GM12872 (cell line): ENCODE measurements at regions not wholly inside any gene's neighbourhood (a gene's known extent, or its start where the extent isn't known, plus 50 kb on each side); places are given as distances from the start of the nearest gene placed in this dataset.

ENCODE experiments used
- CTCF ChIP-seq: IDR thresholded peaks from 3 replicates; pipeline ENCODE4 v1.5.1; 2011; ENCODE audit warnings: low read depth, mild to moderate bottlenecking, low read length, moderate library complexity; ENCODE audit not compliant: insufficient read depth

- TF ChIP-seq CTCF, result no peak
Measured at GRCh38 chr11:11029027-11029426, 171.2 kb upstream of the ZBED5 start.

GRCh38 chr11:11028017-11028692 lies 170.3 kb upstream of the ZBED5 start:
- peak; percentile 89 for TF ChIP-seq CTCF

GRCh38 chr11:11027288-11027687 lies 169.4 kb upstream of the ZBED5 start:
- TF ChIP-seq CTCF, result no peak

- TF ChIP-seq CTCF, result no peak
Measured at GRCh38 chr11:11025087-11025486, 167.2 kb upstream of the ZBED5 start.

DNA sequence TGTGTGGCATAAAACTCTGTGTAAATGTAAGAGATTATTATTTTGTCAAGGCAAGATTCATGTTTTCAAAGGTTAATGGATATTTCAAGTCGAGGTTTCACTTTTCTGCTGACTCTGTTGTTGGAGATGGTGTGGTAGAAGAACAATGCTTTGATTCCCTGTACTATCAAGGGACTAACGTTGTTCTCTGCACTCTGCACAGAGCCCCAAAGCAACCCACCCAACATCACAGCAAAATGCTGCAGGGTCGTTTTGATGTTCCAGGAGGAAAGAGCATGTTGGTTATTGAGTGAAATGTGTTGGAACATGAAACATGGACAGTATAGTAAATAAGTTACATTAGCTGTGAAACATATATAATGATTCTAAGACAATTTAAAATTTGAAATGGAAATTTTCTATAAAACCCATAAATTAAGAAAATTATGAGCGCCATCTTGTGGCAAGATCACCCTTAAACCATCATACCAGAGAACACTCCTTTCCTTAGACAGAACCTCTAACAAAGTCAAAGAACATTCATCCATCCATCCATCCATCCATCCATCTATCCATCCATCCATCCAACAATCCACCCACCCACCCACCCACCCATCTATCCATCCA lies 164.4 kb upstream of the ZBED5 start:
- peak; percentile 23; the same call in 1 of the 3 replicates for TF ChIP-seq CTCF

GRCh38 chr11:11021563-11021962 lies 163.7 kb upstream of the ZBED5 start:
- no peak for TF ChIP-seq CTCF

- TF ChIP-seq CTCF, result no peak
Measured at GRCh38 chr11:11020747-11021149, 162.9 kb upstream of the ZBED5 start.
